Heart left ventricle (tissue), 16 donors: ENCODE measurements at regions not wholly inside any gene's neighbourhood (a gene's known extent, or its start where the extent isn't known, plus 50 kb on each side); places are given as distances from the start of the nearest gene placed in this dataset.

Experiments
- ATAC-seq, 4 donors: fragments of 200-7000 bp; cut with Tn5 transposase; one replicate each; pipeline ENCODE4 v1.9.1; 2020 to 2022; ENCODE audit warnings: moderate library complexity in 4 of 4, mild to moderate bottlenecking in 3 of 4, moderate number of reproducible peaks in 1 of 4
- DNase-seq, 5 donors: peaks; one replicate each; pipeline ENCODE4 v3.0.0-alpha.2; 2020
- H3K27ac ChIP-seq, 12 donors: fragments of 200-600 bp; sonication (generic) in 4 of 12; one replicate each; pipeline versions ENCODE4 v1.5.0 to v1.8.0; 2016 to 2022; ENCODE audit warnings: mild to moderate bottlenecking in 2 of 12
- H3K27me3 ChIP-seq, 9 donors: fragments of 200-600 bp; sonication (generic) in 2 of 9; one replicate each; pipeline versions ENCODE4 v1.5.1 to v1.8.0; 2016 to 2022; ENCODE audit warnings: mild to moderate bottlenecking in 3 of 9
- H3K36me3 ChIP-seq, 9 donors: fragments of 200-600 bp; sonication (generic) in 2 of 9; one replicate each; pipeline versions ENCODE4 v1.5.0 to v1.8.0; 2018 to 2022; ENCODE audit warnings: mild to moderate bottlenecking in 2 of 9
- H3K4me1 ChIP-seq, 12 donors: fragments of 200-600 bp; sonication (generic) in 4 of 12; one replicate each; pipeline versions ENCODE4 v1.5.0 to v1.8.0; 2016 to 2022; ENCODE audit warnings: mild to moderate bottlenecking in 3 of 12
- H3K4me3 ChIP-seq, 12 donors: fragments of 200-600 bp; sonication (generic) in 4 of 12; one replicate each; pipeline versions ENCODE4 v1.5.0 to v1.8.0; 2017 to 2022; ENCODE audit warnings: mild to moderate bottlenecking in 9 of 12, moderate library complexity in 4 of 12
- H3K9me3 ChIP-seq, 12 donors: fragments of 200-600 bp; sonication (generic) in 4 of 12; one replicate each; pipeline versions ENCODE4 v1.5.0 to v1.8.0; 2016 to 2022; ENCODE audit warnings: mild to moderate bottlenecking in 1 of 12
- CTCF ChIP-seq, 12 donors: fragments of 200-600 bp; sonication (generic) in 4 of 12; IDR thresholded peaks; one replicate each; pipeline versions ENCODE4 v1.5.0 to v1.8.0; 2018 to 2022; ENCODE audit warnings: antibody characterized with exemption in 12 of 12, mild to moderate bottlenecking in 5 of 12
- POLR2A ChIP-seq, 2 donors: fragments of 450-650 bp; IDR thresholded peaks; one replicate each; pipeline ENCODE4 v1.6.1; 2017; ENCODE audit warnings: antibody characterized with exemption in 2 of 2, mild to moderate bottlenecking in 2 of 2, moderate library complexity in 2 of 2
- WGBS, 4 donors: extraction: QIAGEN DNeasy Blood & Tissue Kit in 2 of 4; methylation state at CpG; one replicate each; pipeline versions ENCODE4 v1.1.5 to v1.1.7; 2013 to 2018; 5-methylcytosine and 5-hydroxymethylcytosine counted together
- intact Hi-C, 10 donors: fragments of 100-400 bp; cut with DNase I; formaldehyde crosslinking; loops; one replicate each; pipeline versions ENCODE4 v1.11.1 to v1.14.2; 2022
- donor health status: ischemic (EF 13 %, LVEDD 7.1; RV severe dilation, severe dysfunction).
- donor health status: healthy with polysubstance abuse.
- donor health status: DM: no; HTN: yes; CAD: no.
- donor health status: DM: no; HTN: no; CAD: no.
- donor health status: ischemic (EF 25% LVEDD 6.9; RV normal size, moderate dysfunction).
- donor health status: ischemic (EF 25% LVEDD 5.7; RV mildly dilated, moderate dysfunction).
- donor health status: healthy.
- donor health status: DM: yes; HTN: yes; CAD: no.
- donor health status: ischemic (EF 35%, LVEDD 5.7; RV mildly dilated, moderate dysfunction).
- donor health status: nonischemic (EF 11% LVEDD 7.7; RV severe dilation, severe dysfunction).
- donor health status: DM: yes; HTN: yes; CAD: no.
- donor health status: PGD.
- donor health status: ischemic (EF 29% LVEDD 5.4; RV normal size, mild dysfunction).
- donor health status: nonischemic (EF 23%, LVEDD 6.1; RV moderate dilation, normal function).

- WGBS, 4 donors: 20 to 28% (median 27%) methylated on average over 12 of the region's 12 CpGs
- intact Hi-C loops: no loop called here
- no peak for ATAC-seq
Measured at GRCh38 chr4:10172278-10172921, 55.8 kb upstream of the WDR1 start.

GRCh38 chr4:10171055-10171454, 54.5 kb upstream of the WDR1 start:
- WGBS, 4 donors: 67 to 76% (median 69%) methylated on average over 3 of the region's 3 CpGs
- no peak for DNase-seq

More at GRCh38 chr4:10172278-10172921, 55.8 kb upstream of the WDR1 start:
- H3K27me3 ChIP-seq: no peaks in the 10 kb centered on the region
- peak in 1 of 5 donors; percentile 20 for DNase-seq
- peak overlapping the region in 11 of 12 donors; percentile 8 to 84 (median 76) for H3K27ac ChIP-seq
- H3K4me3 ChIP-seq: no peak overlapping the region
- no peaks in the 10 kb centered on the region for H3K36me3 ChIP-seq
- TF ChIP-seq CTCF (IDR thresholded peaks at IDR 0.05): no peak
- TF ChIP-seq POLR2A (IDR thresholded peaks at IDR 0.05): no peak
- H3K4me1 ChIP-seq: peaks cover 7 to 47% (median 22%) of the 10 kb centered on the region in 12 donors
- H3K9me3 ChIP-seq: no peaks in the 10 kb centered on the region

DNA sequence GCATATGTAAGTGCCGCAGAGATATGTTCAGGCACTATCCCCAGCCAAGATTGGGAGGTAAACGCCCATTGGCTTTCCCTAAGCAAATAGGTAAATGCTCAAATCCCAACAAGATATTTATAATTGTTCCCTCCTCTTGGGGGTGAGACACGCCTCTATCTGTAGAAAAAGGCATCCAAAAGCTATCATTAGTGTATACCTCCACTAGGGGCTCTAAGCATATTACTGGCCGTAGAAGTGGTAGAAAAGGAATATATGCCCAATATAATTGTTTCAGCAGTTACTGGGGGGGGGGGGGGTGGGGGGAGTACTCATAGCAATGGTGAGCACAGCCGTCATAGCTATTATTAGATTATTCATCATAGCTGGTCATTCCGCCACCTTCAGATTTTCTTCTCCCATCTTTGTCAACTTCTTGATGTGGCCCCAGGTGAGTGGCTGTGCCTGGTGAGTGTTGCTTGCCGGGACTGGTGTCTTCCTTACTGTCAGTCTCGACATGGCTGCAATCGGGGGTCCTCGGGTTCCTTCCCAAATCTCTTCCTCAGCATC, 53.3 kb upstream of the WDR1 start:
- Histone ChIP-seq H3K4me1 (peaks cover 7 to 34% (median 21%) of the 10 kb centered on the region in 12 donors), H3K9me3 (no peaks in the 10 kb centered on the region), H3K27ac (no peak overlapping the region), H3K4me3 (no peak overlapping the region), H3K36me3 (no peaks in the 10 kb centered on the region), H3K27me3 (no peaks in the 10 kb centered on the region)
- intact Hi-C loops: no loop called here
- ATAC-seq: no peak
- 91 to 95% (median 91%) methylated on average over 10 of the region's 10 CpGs for WGBS, 4 donors
- TF ChIP-seq CTCF (IDR thresholded peaks at IDR 0.05) (peak in 1 of 12 donors; percentile 7), POLR2A (IDR thresholded peaks at IDR 0.05) (no peak)
- no peak for DNase-seq

More at GRCh38 chr4:10171055-10171454, 54.5 kb upstream of the WDR1 start:
- Histone ChIP-seq H3K9me3 (no peaks in the 10 kb centered on the region), H3K4me1 (peaks cover 7 to 46% (median 22%) of the 10 kb centered on the region in 12 donors), H3K27ac (no peak overlapping the region), H3K4me3 (no peak overlapping the region), H3K36me3 (no peaks in the 10 kb centered on the region), H3K27me3 (no peaks in the 10 kb centered on the region)
- intact Hi-C loops: no loop called here
- TF ChIP-seq CTCF (IDR thresholded peaks at IDR 0.05): no peak
- TF ChIP-seq POLR2A (IDR thresholded peaks at IDR 0.05): no peak
- ATAC-seq: no peak

GRCh38 chr4:10168151-10168550, 51.6 kb upstream of the WDR1 start:
- Histone ChIP-seq H3K4me1 (peaks cover 5 to 25% (median 10%) of the 10 kb centered on the region in 12 donors), H3K27ac (no peak overlapping the region), H3K27me3 (no peaks in the 10 kb centered on the region), H3K36me3 (no peaks in the 10 kb centered on the region), H3K9me3 (no peaks in the 10 kb centered on the region), H3K4me3 (no peak overlapping the region)
- no peak for TF ChIP-seq POLR2A (IDR thresholded peaks at IDR 0.05)
- no peak for TF ChIP-seq CTCF (IDR thresholded peaks at IDR 0.05)
- intact Hi-C loops: no loop called here
- ATAC-seq: no peak
- 45 to 62% (median 52%) methylated on average over 3 of the region's 3 CpGs for WGBS, 4 donors
- DNase-seq: no peak
